Thyroid gland (tissue), 4 donors: ENCODE measurements at regions not wholly inside any gene's neighbourhood (a gene's known extent, or its start where the extent isn't known, plus 50 kb on each side); places are given as distances from the start of the nearest gene placed in this dataset.

ENCODE experiments used
- DNase-seq, 2 donors: peaks; one replicate each; pipeline ENCODE4 v3.0.0-alpha.2; 2019
- H3K27ac ChIP-seq, 3 donors: fragments of 200-600 bp; sonication (generic); 1 replicate in 2 of 3; 2 replicates in 1 of 3; pipeline ENCODE4 v1.5.1; 2016 to 2019; ENCODE audit warnings: mild to moderate bottlenecking in 1 of 3, moderate library complexity in 1 of 3
- H3K27me3 ChIP-seq: fragments of 200-600 bp; sonication (generic); one replicate; pipeline ENCODE4 v1.5.1; 2019
- H3K36me3 ChIP-seq, 2 donors: fragments of 200-600 bp; sonication (generic); one replicate each; pipeline ENCODE4 v1.5.1; 2016 to 2019
- H3K4me1 ChIP-seq, 2 donors: fragments of 200-600 bp; sonication (generic); one replicate each; pipeline ENCODE4 v1.5.1; 2017 to 2019
- H3K4me3 ChIP-seq, 3 donors: fragments of 200-600 bp; sonication (generic); replicated peaks in 1 of 3; 1 replicate in 2 of 3; 2 replicates in 1 of 3; pipeline ENCODE4 v1.5.1; 2016; ENCODE audit warnings: mild to moderate bottlenecking in 1 of 3
- H3K9me3 ChIP-seq: fragments of 200-600 bp; sonication (generic); one replicate; pipeline ENCODE4 v1.5.1; 2017
- CTCF ChIP-seq, 6 experiments: fragments of 200-600 bp in 3 of 6; fragments of 450-650 bp in 3 of 6; sonication (generic) in 3 of 6; IDR thresholded peaks; one replicate each; pipeline ENCODE4 v1.5.1; 2016 to 2019; ENCODE audit warnings: antibody characterized with exemption in 6 of 6, mild to moderate bottlenecking in 2 of 6, inconsistent platforms in 1 of 6, moderate library complexity in 1 of 6
- POLR2A ChIP-seq, 2 donors: fragments of 450-650 bp; IDR thresholded peaks; one replicate each; pipeline ENCODE4 v1.6.1; 2017; ENCODE audit warnings: antibody characterized with exemption in 2 of 2, mild to moderate bottlenecking in 2 of 2, moderate library complexity in 1 of 2
- WGBS, 2 donors: methylation state at CpG; one replicate each; pipeline ENCODE4 v1.1.5; 2017; 5-methylcytosine and 5-hydroxymethylcytosine counted together
- intact Hi-C: fragments of 100-400 bp; cut with DNase I; formaldehyde crosslinking; loops from one replicate; pipeline ENCODE4 v1.15.1; 2023

- no peak for TF ChIP-seq CTCF (IDR thresholded peaks at IDR 0.05)
- no peak for TF ChIP-seq POLR2A (IDR thresholded peaks at IDR 0.05)
- no peaks in the 10 kb centered on the region for H3K36me3 ChIP-seq
- H3K27ac ChIP-seq: no peak overlapping the region
- no peaks in the 10 kb centered on the region for H3K4me1 ChIP-seq
- intact Hi-C loops: no loop called here
- no peaks in the 10 kb centered on the region for H3K9me3 ChIP-seq
- no peak for DNase-seq
- H3K4me3 ChIP-seq: no peak overlapping the region
- no peaks in the 10 kb centered on the region for H3K27me3 ChIP-seq
Measured at GRCh38 chr15:87142096-87142495, 1062.4 kb downstream of the AGBL1 start.

- Histone ChIP-seq H3K4me1 (no peaks in the 10 kb centered on the region), H3K27ac (no peak overlapping the region), H3K9me3 (no peaks in the 10 kb centered on the region), H3K4me3 (no peak overlapping the region), H3K27me3 (no peaks in the 10 kb centered on the region), H3K36me3 (no peaks in the 10 kb centered on the region)
- TF ChIP-seq POLR2A (IDR thresholded peaks at IDR 0.05): no peak
- TF ChIP-seq CTCF (IDR thresholded peaks at IDR 0.05): no peak
- no peak for DNase-seq
- intact Hi-C loops: no loop called here
Measured at GRCh38 chr15:87135109-87135508, 1055.4 kb downstream of the AGBL1 start.

GRCh38 chr15:87133704-87134103 is 1054.0 kb downstream of the AGBL1 start:
- intact Hi-C loops: no loop called here
- H3K4me1 ChIP-seq: no peaks in the 10 kb centered on the region
- no peak overlapping the region for H3K4me3 ChIP-seq
- H3K27ac ChIP-seq: no peak overlapping the region
- no peak for TF ChIP-seq CTCF (IDR thresholded peaks at IDR 0.05)
- TF ChIP-seq POLR2A (IDR thresholded peaks at IDR 0.05): no peak
- DNase-seq: no peak
- H3K36me3 ChIP-seq: no peaks in the 10 kb centered on the region
- no peaks in the 10 kb centered on the region for H3K27me3 ChIP-seq
- H3K9me3 ChIP-seq: no peaks in the 10 kb centered on the region

GRCh38 chr15:87131067-87131466 is 1051.4 kb downstream of the AGBL1 start:
- intact Hi-C loops: no loop called here
- Histone ChIP-seq H3K4me3 (no peak overlapping the region), H3K27me3 (no peaks in the 10 kb centered on the region), H3K4me1 (no peaks in the 10 kb centered on the region), H3K9me3 (no peaks in the 10 kb centered on the region), H3K27ac (no peak overlapping the region), H3K36me3 (no peaks in the 10 kb centered on the region)
- TF ChIP-seq POLR2A (IDR thresholded peaks at IDR 0.05) (no peak), CTCF (IDR thresholded peaks at IDR 0.05) (no peak)
- WGBS, 2 donors: 92 to 97% methylated on average over 1 of the region's 1 CpG
- DNase-seq: no peak

- Histone ChIP-seq H3K27me3 (no peaks in the 10 kb centered on the region), H3K9me3 (no peaks in the 10 kb centered on the region), H3K4me1 (no peaks in the 10 kb centered on the region), H3K4me3 (no peak overlapping the region), H3K36me3 (no peaks in the 10 kb centered on the region), H3K27ac (no peak overlapping the region)
- TF ChIP-seq POLR2A (IDR thresholded peaks at IDR 0.05) (no peak), CTCF (IDR thresholded peaks at IDR 0.05) (no peak)
- DNase-seq: no peak
- WGBS, 2 donors: 30 to 39% methylated on average over 1 of the region's 1 CpG
- intact Hi-C loops: no loop called here
Measured at GRCh38 chr15:87129916-87130315, 1050.2 kb downstream of the AGBL1 start.
